ENCODE measurements at regions not wholly inside any gene's neighbourhood (a gene's known extent, or its start where the extent isn't known, plus 50 kb on each side); places are given as distances from the start of the nearest gene placed in this dataset.
A peak's percentile ranks its signal among the peaks of the same experiment; 100 is the strongest.

DNA sequence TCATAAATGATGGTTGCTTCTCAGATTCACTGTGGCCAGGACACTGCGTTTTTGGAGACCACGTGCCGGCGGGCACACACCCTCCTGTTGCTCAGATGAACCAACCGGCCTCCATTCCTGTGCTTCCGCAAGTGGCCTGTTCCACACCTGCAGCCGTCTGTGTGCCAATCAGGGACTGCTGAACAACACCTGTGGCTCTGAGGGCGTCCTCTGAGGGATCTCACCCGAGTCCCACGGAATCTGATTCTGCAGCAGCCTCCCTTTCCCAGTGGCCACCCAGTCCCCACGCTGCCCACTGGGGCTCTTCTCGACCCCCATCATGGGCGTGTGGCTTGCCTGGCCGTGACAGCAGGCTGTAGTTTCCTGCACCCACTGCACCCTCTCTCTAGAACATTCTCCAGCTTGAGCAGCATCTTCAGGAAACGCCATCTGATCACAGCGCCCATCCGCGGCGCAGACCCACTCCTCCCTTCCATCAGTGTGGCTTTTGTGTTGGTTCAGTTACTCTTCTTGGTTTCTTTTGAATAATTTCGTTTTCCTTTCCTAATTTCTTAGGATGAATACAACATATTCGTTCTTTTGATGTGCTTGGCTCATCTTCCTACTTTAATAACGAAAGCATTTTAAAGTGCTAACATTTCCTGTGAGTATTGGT, 65.1 kb upstream of the SLC22A11 start:
- 7% methylated on average over 20 of the region's 22 CpGs for WGBS (ENCODE audit: insufficient coverage, low coverage, missing lambda C conversion rate)
- no peak overlapping the region for H3K27ac ChIP-seq (ENCODE audit: extremely low read depth, low read depth, low read length)
- peak overlapping the region; percentile 29; the same call in 1 of the 2 replicates for H3K4me2 ChIP-seq (ENCODE audit: insufficient read depth, low read length)
- no peak overlapping the region for H2AFZ ChIP-seq (ENCODE audit: low read depth, low read length)
- no peaks in the 10 kb centered on the region for H4K20me1 ChIP-seq (replicated peaks; ENCODE audit: control insufficient read depth, insufficient read depth, low read length)
- H3K4me3 ChIP-seq: no peak overlapping the region
- ATAC-seq (no peak), DNase-seq (ENCODE audit: extremely low read depth in 1 of 4, low spot score in 3 of 4) (no peak), FAIRE-seq (no peak)
- no peaks in the 10 kb centered on the region for H3K36me3 ChIP-seq (ENCODE audit: control insufficient read depth, insufficient read depth, low read length)
- intact Hi-C loops (cut with micrococcal nuclease): loop anchor here (1.0 kb wide), 1 partner anchor 159 kb away; no protein-coding TSS in a partner anchor
- no peaks in the 10 kb centered on the region for H3K79me2 ChIP-seq (ENCODE audit: control insufficient read depth, insufficient read depth, low read length)
- H3K27me3 ChIP-seq (ENCODE audit: control insufficient read depth in 2 of 2, insufficient read depth in 2 of 2, low read length in 2 of 2): peaks cover 10 to 37% of the 10 kb centered on the region in 2 experiments; a peak in 4 of 5 replicates
- in situ Hi-C loops (cut with MboI): no loop called here
- no peaks in the 10 kb centered on the region for H3K9me3 ChIP-seq (replicated peaks; ENCODE audit: control insufficient read depth, insufficient read depth, low read depth, low read length)
- H3K4me1 ChIP-seq (replicated peaks in 1 of 2; ENCODE audit: control insufficient read depth in 2 of 2, insufficient read depth in 2 of 2, low read length in 2 of 2): peaks cover 0 to 11% of the 10 kb centered on the region in 2 experiments; a peak in 3 of 5 replicates
- H3K9ac ChIP-seq (ENCODE audit: insufficient read depth in 1 of 2, low read depth in 2 of 2, low read length in 2 of 2): no peak overlapping the region; a peak in 2 of 4 replicates
- H3K9me1 ChIP-seq (ENCODE audit: control insufficient read depth, insufficient read depth, low read length): peaks cover 3% of the 10 kb centered on the region
- CTCF ChIA-PET (ENCODE audit: low intra/inter-chr PET ratio): interaction anchor here (1.2 to 1.6 kb wide), 2 partner anchors 42 to 162 kb away, joined by 5 to 7 read pairs; no protein-coding TSS in a partner anchor
- no TSS peak for BruUV-seq (replicated peaks)
- POLR2A ChIA-PET: interaction anchor here (0.9 to 1.1 kb wide), 2 partner anchors 100 to 229 kb away, joined by 3 read pairs; no protein-coding TSS in a partner anchor
- no peak for TF ChIP-seq NR2F6 (CRISPR knock-in tag; IDR thresholded peaks at IDR 0.05)
- TF ChIP-seq ZNF75A (CRISPR knock-in tag; IDR thresholded peaks at IDR 0.05): no peak
- TF ChIP-seq PRPF4 (IDR thresholded peaks at IDR 0.05; ENCODE audit: insufficient read depth, low read depth, low read length, poor library complexity, severe bottlenecking): no peak
- no peak for TF ChIP-seq STAT5B (CRISPR knock-in tag; IDR thresholded peaks at IDR 0.05)
- TF ChIP-seq KDM1A (IDR thresholded peaks at IDR 0.05): no peak
- no peak for TF ChIP-seq POLR2AphosphoS2 (IDR thresholded peaks at IDR 0.05; ENCODE audit: low read length)
- no peak for TF ChIP-seq SMARCA4 (IDR thresholded peaks at IDR 0.05)
- TF ChIP-seq ZNF174 (CRISPR knock-in tag; IDR thresholded peaks at IDR 0.05): no peak
- TF ChIP-seq HNRNPL (IDR thresholded peaks at IDR 0.05; ENCODE audit: low read depth, low read length): no peak
- TF ChIP-seq, protein P1, sequence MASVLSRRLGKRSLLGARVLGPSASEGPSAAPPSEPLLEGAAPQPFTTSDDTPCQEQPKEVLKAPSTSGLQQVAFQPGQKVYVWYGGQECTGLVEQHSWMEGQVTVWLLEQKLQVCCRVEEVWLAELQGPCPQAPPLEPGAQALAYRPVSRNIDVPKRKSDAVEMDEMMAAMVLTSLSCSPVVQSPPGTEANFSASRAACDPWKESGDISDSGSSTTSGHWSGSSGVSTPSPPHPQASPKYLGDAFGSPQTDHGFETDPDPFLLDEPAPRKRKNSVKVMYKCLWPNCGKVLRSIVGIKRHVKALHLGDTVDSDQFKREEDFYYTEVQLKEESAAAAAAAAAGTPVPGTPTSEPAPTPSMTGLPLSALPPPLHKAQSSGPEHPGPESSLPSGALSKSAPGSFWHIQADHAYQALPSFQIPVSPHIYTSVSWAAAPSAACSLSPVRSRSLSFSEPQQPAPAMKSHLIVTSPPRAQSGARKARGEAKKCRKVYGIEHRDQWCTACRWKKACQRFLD (CRISPR knock-in tag; IDR thresholded peaks at IDR 0.05): no peak
- no peak for TF ChIP-seq SPI1 (IDR thresholded peaks at IDR 0.05; ENCODE audit: borderline replicate concordance, low read depth, low read length)
- no peak for TF ChIP-seq CBFB (CRISPR knock-in tag; IDR thresholded peaks at IDR 0.05)
- TF ChIP-seq IRF2 (CRISPR knock-in tag; IDR thresholded peaks at IDR 0.05): no peak
- no peak for TF ChIP-seq ZNF785 (CRISPR knock-in tag; IDR thresholded peaks at IDR 0.05)
- no peak for TF ChIP-seq CBX5 (IDR thresholded peaks at IDR 0.05; ENCODE audit: borderline replicate concordance, low read depth)
- TF ChIP-seq SIRT6 (IDR thresholded peaks at IDR 0.05; ENCODE audit: low read depth, low read length): no peak
- no peak for TF ChIP-seq ZNF175 (CRISPR knock-in tag; IDR thresholded peaks at IDR 0.05; ENCODE audit: low read depth)
- TF ChIP-seq CBFA2T3 (IDR thresholded peaks at IDR 0.05): no peak
- TF ChIP-seq ZFP36 (IDR thresholded peaks at IDR 0.05; ENCODE audit: low read depth, low read length, partially characterized antibody): peak; percentile 60
- TF ChIP-seq KDM5B (IDR thresholded peaks at IDR 0.05; ENCODE audit: insufficient replicate concordance, low read depth, low read length): no peak
- no peak for TF ChIP-seq MAFG (tag; conservative IDR thresholded peaks at IDR 0.05)
- TF ChIP-seq CBX2 (IDR thresholded peaks at IDR 0.05; ENCODE audit: insufficient read depth, low read length, poor library complexity, severe bottlenecking): peak; percentile 65
- no peak for TF ChIP-seq NUFIP1 (IDR thresholded peaks at IDR 0.05; ENCODE audit: partially characterized antibody)
- TF ChIP-seq NCOA2 (IDR thresholded peaks at IDR 0.05; ENCODE audit: partially characterized antibody in 2 of 2): no peak

Data from K562 (cell line).